Panc1 (cell line): ENCODE measurements at regions not wholly inside any gene's neighbourhood (a gene's known extent, or its start where the extent isn't known, plus 50 kb on each side); places are given as distances from the start of the nearest gene placed in this dataset.

Source experiments
- ATAC-seq: fragments of 200-7000 bp; cut with Tn5 transposase; 2 replicates; pipeline ENCODE4 v1.9.1; 2020; ENCODE audit warnings: mild to moderate bottlenecking, moderate library complexity
- BruUV-seq: library from RNA; stranded (reverse); fragments of 400-500 nt; replicated peaks from 2 replicates; lab custom pipeline; 2021; lab: Mats Ljungman, UMichigan
- CTCF ChIA-PET: fragments of 300-600 bp; sonication (Branson Sonifier 250); formaldehyde crosslinking; loops from one replicate; lab custom pipeline; 2022; ENCODE audit warnings: antibody characterized with exemption; lab: Charles Lee
- POLR2A ChIA-PET: fragments of 300-600 bp; sonication (Branson Sonifier 250); formaldehyde crosslinking; loops from one replicate; lab custom pipeline; 2022; ENCODE audit warnings: antibody characterized with exemption; lab: Charles Lee
- DNase-seq: peaks from one replicate; pipeline ENCODE4 v3.0.0-alpha.2; 2010; ENCODE audit warnings: low read depth, low spot score
- H3K27ac ChIP-seq: 2 replicates; pipeline ENCODE4 v1.5.1; 2011; ENCODE audit warnings: mild to moderate bottlenecking, low read length, inconsistent platforms
- H3K27me3 ChIP-seq: fragments of 200-500 bp; sonication (Bioruptor generic); 2 replicates; pipeline ENCODE4 v1.6.0; 2014; ENCODE audit warnings: low read length, inconsistent platforms; ENCODE audit not compliant: control insufficient read depth, insufficient read depth
- H3K36me3 ChIP-seq: fragments of 200-500 bp; sonication (Bioruptor generic); 2 replicates; pipeline ENCODE4 v1.5.1; 2014; ENCODE audit warnings: inconsistent platforms, mild to moderate bottlenecking, low read length, moderate library complexity; ENCODE audit not compliant: control insufficient read depth, insufficient read depth
- H3K4me1 ChIP-seq: 2 replicates; pipeline ENCODE4 v1.5.1; 2011; ENCODE audit warnings: inconsistent platforms, mild to moderate bottlenecking, low read length, moderate library complexity; ENCODE audit not compliant: control insufficient read depth, insufficient read depth
- H3K4me3 ChIP-seq, 2 experiments: 2 replicates each; pipeline ENCODE4 v1.5.1; 2011 to 2012; ENCODE audit warnings: low read depth in 2 of 2, low read length in 2 of 2, mild to moderate bottlenecking in 2 of 2, inconsistent platforms in 1 of 2, moderate library complexity in 1 of 2
- H3K9me3 ChIP-seq: fragments of 200-500 bp; sonication (Bioruptor generic); 2 replicates; pipeline ENCODE4 v1.5.1; 2014; ENCODE audit warnings: low read depth, mild to moderate bottlenecking, inconsistent platforms, low read length, moderate library complexity; ENCODE audit not compliant: control insufficient read depth, insufficient read depth
- POLR2AphosphoS5 ChIP-seq: IDR thresholded peaks from 2 replicates; pipeline ENCODE4 v1.6.1; 2012; ENCODE audit warnings: mild to moderate bottlenecking, low read depth, low read length, moderate library complexity
- REST ChIP-seq, 2 experiments: IDR thresholded peaks; 2 replicates each; pipeline ENCODE4 v1.6.1; 2011 to 2012; ENCODE audit warnings: low read depth in 2 of 2, control low read depth in 1 of 2, low read length in 1 of 2, mild to moderate bottlenecking in 1 of 2, moderate library complexity in 1 of 2; ENCODE audit not compliant: insufficient read depth in 1 of 2
- SIN3A ChIP-seq: IDR thresholded peaks from 2 replicates; pipeline ENCODE4 v1.6.1; 2012; ENCODE audit warnings: low read depth, mild to moderate bottlenecking, low read length, moderate library complexity, borderline replicate concordance; ENCODE audit not compliant: insufficient read depth
- TCF7L2 ChIP-seq: IDR thresholded peaks from 2 replicates; pipeline ENCODE4 v1.6.1; 2011; ENCODE audit warnings: mild to moderate bottlenecking, low read depth, low read length, inconsistent platforms
- in situ Hi-C: cut with HindIII; loops from 2 replicates; pipeline ENCODE4 v1.10.0; 2016; ENCODE audit warnings: low sequenced_read_pairs, low pct_unique_long_range_greater_than_20kb
- intact Hi-C: fragments of 100-400 bp; cut with micrococcal nuclease; formaldehyde crosslinking; loops from one replicate; pipeline ENCODE4 v1.10.0; 2022; ENCODE audit not compliant: unreplicated experiment
- TF ChIP-seq, protein P1 (sequence below): fragments of 450-650 bp; IDR thresholded peaks from 2 replicates; pipeline ENCODE4 v1.5.1; 2017; ENCODE audit warnings: mild to moderate bottlenecking

GRCh38 chr4:14918336-14918735 lies 83.9 kb upstream of the CPEB2 start:
- Histone ChIP-seq H3K9me3 (no peaks in the 10 kb centered on the region), H3K27me3 (no peaks in the 10 kb centered on the region), H3K4me1 (no peaks in the 10 kb centered on the region), H3K36me3 (no peaks in the 10 kb centered on the region), H3K27ac (no peak overlapping the region), H3K4me3 (no peak overlapping the region)
- no peak for DNase-seq
- BruUV-seq = no TSS peak
- in situ Hi-C loops (no loop called here), intact Hi-C loops (no loop called here)
- POLR2A ChIA-PET = no interaction called here
- CTCF ChIA-PET = no interaction called here
- no peak for ATAC-seq
- TF ChIP-seq, protein P1, sequence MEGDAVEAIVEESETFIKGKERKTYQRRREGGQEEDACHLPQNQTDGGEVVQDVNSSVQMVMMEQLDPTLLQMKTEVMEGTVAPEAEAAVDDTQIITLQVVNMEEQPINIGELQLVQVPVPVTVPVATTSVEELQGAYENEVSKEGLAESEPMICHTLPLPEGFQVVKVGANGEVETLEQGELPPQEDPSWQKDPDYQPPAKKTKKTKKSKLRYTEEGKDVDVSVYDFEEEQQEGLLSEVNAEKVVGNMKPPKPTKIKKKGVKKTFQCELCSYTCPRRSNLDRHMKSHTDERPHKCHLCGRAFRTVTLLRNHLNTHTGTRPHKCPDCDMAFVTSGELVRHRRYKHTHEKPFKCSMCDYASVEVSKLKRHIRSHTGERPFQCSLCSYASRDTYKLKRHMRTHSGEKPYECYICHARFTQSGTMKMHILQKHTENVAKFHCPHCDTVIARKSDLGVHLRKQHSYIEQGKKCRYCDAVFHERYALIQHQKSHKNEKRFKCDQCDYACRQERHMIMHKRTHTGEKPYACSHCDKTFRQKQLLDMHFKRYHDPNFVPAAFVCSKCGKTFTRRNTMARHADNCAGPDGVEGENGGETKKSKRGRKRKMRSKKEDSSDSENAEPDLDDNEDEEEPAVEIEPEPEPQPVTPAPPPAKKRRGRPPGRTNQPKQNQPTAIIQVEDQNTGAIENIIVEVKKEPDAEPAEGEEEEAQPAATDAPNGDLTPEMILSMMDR = no peak
- TF ChIP-seq TCF7L2 = no peak
- no peak for TF ChIP-seq SIN3A
- TF ChIP-seq POLR2AphosphoS5 = no peak

DNA sequence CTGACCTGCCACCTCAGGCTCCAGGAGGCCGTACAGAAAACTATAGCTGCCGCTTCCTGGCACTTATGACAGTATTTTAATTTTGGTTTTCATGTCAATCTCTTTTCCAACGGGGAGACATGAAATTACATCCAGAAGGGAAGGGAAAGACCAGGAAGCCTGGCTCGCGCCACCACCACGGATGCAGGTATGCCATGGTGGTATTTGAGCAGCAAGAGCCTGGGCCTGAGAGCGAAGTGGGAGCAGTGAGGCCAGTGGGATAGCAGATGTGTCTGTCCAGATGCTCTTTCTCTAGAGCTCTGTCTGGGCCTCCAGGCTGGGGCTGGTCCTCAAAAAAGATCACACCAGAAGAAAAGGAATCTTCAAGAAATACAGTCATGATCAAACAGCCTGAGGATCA lies 82.5 kb upstream of the CPEB2 start:
- intact Hi-C loops = no loop called here
- Histone ChIP-seq H3K27ac (no peak overlapping the region), H3K27me3 (no peaks in the 10 kb centered on the region)

More for the DNA sequence above, 82.5 kb upstream of the CPEB2 start:
- no TSS peak for BruUV-seq
- TF ChIP-seq POLR2AphosphoS5 (no peak), REST (IDR thresholded peaks at IDR 0.05; ENCODE audit: insufficient read depth in 1 of 2, low read depth in 2 of 2, low read length in 1 of 2) (no peak), TCF7L2 (no peak), SIN3A (no peak)
- TF ChIP-seq, protein P1 = no peak
- DNase-seq = no peak
- no peaks in the 10 kb centered on the region for H3K4me1 ChIP-seq
- H3K9me3 ChIP-seq = no peaks in the 10 kb centered on the region
- POLR2A ChIA-PET = no interaction called here
- in situ Hi-C loops = no loop called here
- no peak for ATAC-seq
- CTCF ChIA-PET = no interaction called here
- no peak overlapping the region for H3K4me3 ChIP-seq
- no peaks in the 10 kb centered on the region for H3K36me3 ChIP-seq
